ENCODE measurements at regions not wholly inside any gene's neighbourhood (a gene's known extent, or its start where the extent isn't known, plus 50 kb on each side); places are given as distances from the start of the nearest gene placed in this dataset.

DNA sequence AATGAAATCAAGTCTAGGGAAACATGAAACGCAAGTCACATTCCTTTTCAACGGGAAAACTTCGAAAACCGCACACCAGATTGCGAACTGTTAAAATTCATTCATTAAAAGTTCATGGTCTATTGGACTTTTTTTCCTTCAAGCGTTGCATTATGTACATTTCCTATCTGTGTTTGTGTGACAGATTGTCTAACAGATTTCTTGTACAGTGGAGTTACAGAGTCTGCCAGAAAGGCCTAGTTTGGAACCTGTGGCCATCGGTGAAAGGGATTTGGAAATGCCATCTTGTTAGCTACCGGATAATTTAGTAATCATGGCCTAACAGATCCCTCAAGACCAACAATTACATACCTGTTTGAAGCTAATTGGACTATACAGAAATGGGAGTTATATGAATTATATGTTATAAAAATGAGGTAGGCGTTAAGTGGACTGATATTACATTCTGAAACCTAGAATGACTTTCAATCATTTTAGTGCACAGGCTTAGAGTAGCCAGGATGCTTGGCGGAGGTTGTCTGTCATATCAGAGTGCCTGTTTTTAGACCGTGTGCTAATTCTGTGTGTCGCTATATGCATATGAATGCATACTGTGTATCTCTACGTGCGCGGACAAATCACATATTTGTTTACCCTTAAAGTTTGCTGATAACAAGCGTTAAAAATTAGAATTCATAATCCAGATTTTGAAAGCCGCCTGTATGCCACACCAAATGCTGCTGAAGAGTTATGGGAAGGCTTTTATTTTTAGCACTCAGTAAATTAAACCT is 885.4 kb upstream of the RBFOX1 start:
- DNase-seq (ENCODE audit: low read depth in 2 of 3, low spot score in 1 of 3), result no peak

- no peak for DNase-seq (ENCODE audit: low read depth in 2 of 3, low spot score in 1 of 3)
Measured at GRCh38 chr16:6446370-6446769, 886.3 kb upstream of the RBFOX1 start.

GRCh38 chr16:6439129-6439528 is 893.5 kb upstream of the RBFOX1 start:
- DNase-seq (ENCODE audit: low read depth in 2 of 3, low spot score in 1 of 3), result no peak

- DNase-seq (ENCODE audit: low read depth in 2 of 3, low spot score in 1 of 3), result no peak
Measured at GRCh38 chr16:6428861-6429260, 903.8 kb upstream of the RBFOX1 start.

DNA sequence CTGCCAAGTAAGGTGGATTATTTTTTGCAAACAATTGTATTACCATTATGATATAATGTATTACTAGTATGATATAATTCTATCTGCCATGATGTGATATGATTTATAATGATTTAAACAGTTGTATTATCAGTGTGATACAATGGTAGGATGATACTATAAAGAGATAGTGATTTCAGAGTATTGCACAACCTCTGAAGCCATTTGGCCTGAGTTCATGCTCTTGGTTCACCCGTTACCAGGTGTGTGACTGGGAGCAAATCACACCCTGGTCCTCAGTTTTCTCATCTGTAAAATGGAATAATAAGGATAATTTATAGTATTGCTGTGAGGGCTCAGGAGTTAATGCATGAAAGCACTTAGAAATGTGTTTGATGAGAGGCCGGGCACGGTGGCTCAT is 905.0 kb upstream of the RBFOX1 start:
- no peak for DNase-seq (ENCODE audit: low read depth in 2 of 3, low spot score in 1 of 3)

- DNase-seq (ENCODE audit: low read depth in 2 of 3, low spot score in 1 of 3), result no peak
Measured at GRCh38 chr16:6407596-6407995, 925.0 kb upstream of the RBFOX1 start.

DNA sequence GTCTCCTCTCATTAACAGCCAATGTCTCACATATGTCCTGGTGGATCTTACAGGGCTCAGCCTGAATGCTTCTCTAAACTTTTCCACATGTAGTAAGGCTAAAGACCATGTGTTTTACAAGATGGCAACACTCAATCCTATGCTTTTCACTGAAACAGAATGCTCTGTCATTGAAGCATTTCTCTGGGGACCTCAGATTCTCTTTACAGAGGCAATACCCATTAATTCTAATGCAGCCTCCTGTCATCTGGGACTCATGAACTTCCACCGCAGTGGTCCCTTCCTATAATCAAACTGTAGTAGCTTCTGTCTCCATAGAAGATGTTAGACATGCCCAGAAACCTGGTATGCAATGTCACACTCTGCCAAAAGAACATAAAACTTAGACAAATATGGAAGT is 926.6 kb upstream of the RBFOX1 start:
- no peak for DNase-seq (ENCODE audit: low read depth in 2 of 3, low spot score in 1 of 3)

DNA sequence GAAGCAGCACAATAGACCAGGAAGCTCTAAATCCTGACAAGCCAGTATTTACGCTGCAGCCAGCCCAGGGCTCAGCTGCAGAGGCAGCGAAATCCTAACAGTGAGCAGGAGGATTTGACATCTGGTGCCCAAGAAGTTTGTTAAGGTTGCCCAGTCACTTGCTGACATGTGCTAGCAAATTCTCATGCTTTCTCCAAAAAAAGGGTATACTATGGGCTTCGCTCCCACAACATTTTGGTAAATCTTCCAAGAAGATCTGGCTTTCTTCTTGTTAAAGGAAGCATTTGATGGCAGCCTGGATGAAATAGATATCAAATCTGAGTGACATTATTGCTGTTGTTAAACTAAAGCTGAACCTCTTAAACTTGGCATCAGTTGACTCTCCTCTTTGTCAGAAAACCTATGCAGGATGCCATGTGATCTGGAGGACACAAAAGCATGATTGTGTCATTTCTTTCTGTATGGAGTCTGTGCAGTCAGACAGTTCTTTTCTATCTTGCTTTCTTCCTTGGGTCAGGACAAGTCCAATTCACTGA is 949.7 kb upstream of the RBFOX1 start:
- DNase-seq (ENCODE audit: low read depth in 2 of 3, low spot score in 1 of 3), result no peak

DNA sequence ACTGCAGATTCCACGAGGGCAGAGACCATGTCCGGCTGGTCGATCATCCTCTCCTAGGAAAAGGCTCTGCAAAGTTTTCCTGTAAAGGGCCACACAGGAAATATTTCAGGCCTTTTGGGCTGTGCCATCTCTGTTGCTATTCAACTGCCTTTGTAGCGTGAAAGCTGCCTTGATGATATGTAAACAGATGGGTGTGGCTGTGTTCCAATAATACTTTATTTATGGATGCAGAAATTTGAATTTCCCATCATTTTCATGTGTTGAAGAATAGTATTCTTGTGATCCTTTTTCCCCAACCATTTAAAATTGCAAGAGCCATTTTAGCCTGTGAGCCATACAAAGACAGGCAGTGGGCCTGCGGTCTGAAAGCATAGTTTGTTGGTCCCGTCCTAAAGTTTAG is 950.7 kb upstream of the RBFOX1 start:
- DNase-seq (ENCODE audit: low read depth in 2 of 3, low spot score in 1 of 3), result no peak

DNA sequence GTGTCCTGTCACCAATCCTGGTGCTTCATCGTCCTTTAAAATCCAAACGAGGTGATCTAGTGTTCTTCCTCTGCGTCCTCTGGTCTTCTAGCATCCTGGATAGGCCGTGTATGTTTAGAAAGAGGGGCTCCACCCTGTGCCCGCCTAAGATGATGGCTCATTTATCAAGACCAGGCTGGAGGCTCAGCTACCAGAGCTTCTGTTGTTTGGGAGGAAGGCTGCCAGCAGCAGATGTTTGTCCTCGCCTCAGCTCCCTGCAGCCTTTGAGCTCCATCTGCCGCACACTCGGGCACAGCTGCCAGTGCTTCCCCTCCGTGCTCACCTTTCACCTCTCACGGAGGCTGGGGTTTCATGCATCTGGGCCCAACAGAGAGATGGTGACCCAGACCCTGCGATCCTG is 954.7 kb upstream of the RBFOX1 start:
- DNase-seq (ENCODE audit: low read depth in 2 of 3, low spot score in 1 of 3), result no peak

DNA sequence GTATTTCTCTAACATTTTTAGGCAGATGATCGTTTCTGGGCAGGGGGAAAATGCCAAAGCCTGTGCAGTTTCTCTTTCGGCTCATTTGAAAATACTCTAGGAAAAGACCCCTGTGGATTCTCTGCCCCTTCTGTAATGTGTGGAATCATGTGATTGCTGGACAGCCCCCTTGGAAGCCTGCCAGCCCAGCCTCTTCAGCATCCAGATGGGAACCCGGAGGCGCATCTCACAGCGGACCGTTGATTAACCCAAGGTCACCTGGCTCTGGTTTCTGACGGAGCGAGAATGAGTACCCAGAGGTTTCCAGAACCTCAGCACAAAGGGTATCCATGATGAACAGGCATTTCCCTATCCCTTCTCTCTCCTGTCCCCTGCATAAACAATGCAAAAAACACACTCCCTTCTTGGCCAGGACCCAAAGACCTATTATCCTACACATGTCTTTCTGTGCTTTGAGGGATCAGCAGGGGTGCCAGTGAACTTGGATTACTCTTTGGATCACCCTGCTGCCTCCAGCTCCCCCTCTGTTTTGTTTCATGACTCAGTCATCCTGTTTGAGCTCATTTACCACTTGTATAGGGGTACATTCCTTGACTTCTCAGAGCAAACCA is 957.1 kb upstream of the RBFOX1 start:
- no peak for DNase-seq (ENCODE audit: low read depth in 2 of 3, low spot score in 1 of 3)

GRCh38 chr16:6374821-6375220 is 957.8 kb upstream of the RBFOX1 start:
- no peak for DNase-seq (ENCODE audit: low read depth in 2 of 3, low spot score in 1 of 3)

DNA sequence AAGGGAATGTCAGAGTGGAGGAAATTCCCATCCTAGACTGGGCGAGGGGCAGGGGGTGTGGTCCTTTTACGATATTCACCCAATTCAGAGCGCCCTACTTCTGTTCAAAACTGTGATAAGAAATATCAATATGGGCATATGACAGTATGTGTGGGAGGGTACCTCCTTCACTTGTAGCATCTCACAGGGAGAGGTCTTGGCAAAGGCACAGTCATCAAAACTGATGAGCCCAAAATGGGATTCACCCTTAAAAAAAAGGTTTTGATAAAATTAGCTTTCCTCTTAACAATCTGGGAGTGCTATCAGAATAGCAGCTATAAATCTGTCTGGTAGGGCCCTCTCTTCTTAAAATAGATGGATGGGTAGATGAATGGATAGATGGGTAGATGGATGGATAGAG is 967.8 kb upstream of the RBFOX1 start:
- no peak for DNase-seq (ENCODE audit: low read depth in 2 of 3, low spot score in 1 of 3)

DNA sequence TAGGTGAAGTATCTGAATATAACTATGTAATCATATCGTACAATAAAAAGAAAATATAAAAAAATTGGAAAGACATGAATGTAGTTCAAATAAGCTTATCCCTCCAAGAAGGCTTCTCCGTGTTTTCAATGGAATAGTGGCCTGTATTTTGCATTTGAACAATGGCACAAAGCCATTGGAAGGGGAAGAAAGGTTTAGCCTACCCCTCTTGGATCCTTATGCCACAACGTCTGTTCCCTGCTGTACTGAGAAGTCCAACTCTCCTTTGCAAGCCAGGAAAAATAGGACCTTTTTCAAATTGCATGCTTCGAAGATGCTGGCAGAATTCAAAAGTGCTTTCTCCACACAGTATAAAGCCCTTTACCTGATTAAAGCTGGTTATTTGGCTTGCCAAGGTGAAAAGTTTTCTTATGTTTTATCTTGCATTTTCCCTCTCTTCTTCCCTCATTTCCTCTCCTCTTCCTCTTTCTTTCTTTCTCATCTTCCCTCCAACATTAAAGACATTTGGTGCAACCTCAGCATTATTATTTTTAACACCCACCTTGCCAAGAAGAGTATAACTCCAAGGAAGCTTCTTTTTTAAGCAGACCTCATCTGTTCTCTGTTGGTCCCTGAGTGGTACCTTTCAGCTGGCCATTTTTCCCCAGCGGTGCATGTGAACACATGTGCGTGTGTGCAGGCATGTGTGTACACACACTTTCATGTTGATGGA is 968.6 kb upstream of the RBFOX1 start:
- no peak for DNase-seq (ENCODE audit: low read depth in 2 of 3, low spot score in 1 of 3)

GRCh38 chr16:6363396-6363795 is 969.2 kb upstream of the RBFOX1 start:
- DNase-seq (ENCODE audit: low read depth in 2 of 3, low spot score in 1 of 3), result no peak

GRCh38 chr16:6362321-6362720 is 970.3 kb upstream of the RBFOX1 start:
- no peak for DNase-seq (ENCODE audit: low read depth in 2 of 3, low spot score in 1 of 3)

DNA sequence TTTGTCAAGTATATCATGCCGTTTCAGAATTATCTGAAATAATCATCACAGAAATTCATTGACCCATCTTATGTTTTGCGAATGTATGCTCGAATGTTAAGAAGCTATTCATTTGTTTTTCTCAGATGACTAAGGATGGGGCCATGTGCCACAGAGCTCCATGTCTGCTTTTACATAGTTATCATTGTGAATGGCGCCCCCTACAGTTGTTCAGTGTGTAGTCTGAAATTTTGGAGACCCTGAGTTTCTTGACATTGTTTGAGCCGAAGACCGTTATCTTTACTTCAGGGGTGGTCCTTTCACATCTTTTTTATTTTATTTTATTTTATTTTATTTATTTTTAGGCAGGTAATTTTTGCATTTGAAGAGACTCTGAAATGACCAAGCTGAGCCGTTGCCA is 972.0 kb upstream of the RBFOX1 start:
- no peak for DNase-seq (ENCODE audit: low read depth in 2 of 3, low spot score in 1 of 3)

GRCh38 chr16:6356911-6357310 is 975.7 kb upstream of the RBFOX1 start:
- DNase-seq (ENCODE audit: low read depth in 2 of 3, low spot score in 1 of 3), result no peak

- no peak for DNase-seq (ENCODE audit: low read depth in 2 of 3, low spot score in 1 of 3)
Measured at GRCh38 chr16:6349725-6350124, 982.9 kb upstream of the RBFOX1 start.

DNA sequence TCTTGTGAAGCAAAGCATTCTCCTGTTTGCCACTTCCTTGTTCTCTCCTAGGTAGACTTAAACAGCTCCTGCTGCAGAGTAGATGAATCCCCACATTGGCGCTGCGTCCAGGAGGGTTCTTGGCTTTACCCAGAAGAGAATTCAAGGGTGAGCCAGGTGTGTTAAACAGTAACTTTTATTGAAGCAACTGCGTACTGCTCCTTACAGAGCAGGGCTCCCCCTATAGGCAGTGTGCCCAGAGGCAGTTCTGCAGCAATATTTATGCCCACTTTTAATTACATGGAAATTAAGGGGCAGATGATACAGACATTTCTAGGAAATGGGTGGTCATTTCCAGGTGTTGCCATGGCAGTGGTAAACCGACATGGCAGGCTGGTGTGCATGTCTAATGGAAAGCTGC is 987.6 kb upstream of the RBFOX1 start:
- DNase-seq (ENCODE audit: low read depth in 2 of 3, low spot score in 1 of 3), result no peak

GRCh38 chr16:6343157-6343556 is 989.5 kb upstream of the RBFOX1 start:
- no peak for DNase-seq (ENCODE audit: low read depth in 2 of 3, low spot score in 1 of 3)

- DNase-seq (ENCODE audit: low read depth in 2 of 3, low spot score in 1 of 3), result no peak
Measured at GRCh38 chr16:6341981-6342380, 990.7 kb upstream of the RBFOX1 start.
